ENCODE measurements at regions not wholly inside any gene's neighbourhood (a gene's known extent, or its start where the extent isn't known, plus 50 kb on each side); places are given as distances from the start of the nearest gene placed in this dataset.

GRCh38 chr6:113505084-113505699 lies 352.0 kb upstream of the MARCKS start:
- TF ChIP-seq CTCF (conservative IDR thresholded peaks at IDR 0.05) (no peak), ZFX (IDR thresholded peaks at IDR 0.05) (no peak)

All from C4-2B (cell line).